K562 (cell line): ENCODE measurements at regions not wholly inside any gene's neighbourhood (a gene's known extent, or its start where the extent isn't known, plus 50 kb on each side); places are given as distances from the start of the nearest gene placed in this dataset.

ENCODE experiments used
- ATAC-seq: fragments of 200-7000 bp; cut with Tn5 transposase; 3 replicates; pipeline ENCODE4 v1.9.1; 2020; ENCODE audit warnings: moderate library complexity
- BruUV-seq: library from RNA; stranded (reverse); fragments of 400-500 nt; replicated peaks from 2 replicates; lab custom pipeline; 2021; lab: Mats Ljungman, UMichigan
- CTCF ChIA-PET: fragments of 300-600 bp; formaldehyde crosslinking; extraction: SDS; loops from one replicate; lab custom pipeline; 2021; ENCODE audit warnings: low intra/inter-chr PET ratio; lab: Yijun Ruan, JAX
- POLR2A ChIA-PET: fragments of 300-600, 350-650 bp; sonication (Branson Sonifier 250); formaldehyde crosslinking; extraction: SDS; loops from one replicate; lab custom pipeline; 2021; ENCODE audit warnings: antibody characterized with exemption, inconsistent platforms; lab: Yijun Ruan, JAX
- DNase-seq, 4 experiments: peaks; one replicate each; pipeline versions ENCODE4 v3.0.0 to v3.0.0-alpha.2; 2011 to 2018; ENCODE audit warnings: low spot score in 3 of 4, mixed read lengths in 3 of 4; ENCODE audit errors: extremely low read depth in 1 of 4
- FAIRE-seq: peaks from 2 replicates; lab custom pipeline; 2011; peaks lifted over from hg19 to GRCh38; lab: Jason Lieb, UNC
- H2AFZ ChIP-seq: 2 replicates; pipeline ENCODE4 v1.6.0; 2011; ENCODE audit warnings: low read depth, low read length, control low read depth, inconsistent platforms
- H3K27ac ChIP-seq: fragments of 200-600 bp; 3 replicates; pipeline ENCODE4 v1.8.0; 2011; ENCODE audit warnings: low read depth, mild to moderate bottlenecking, control low read depth, inconsistent platforms, low read length, moderate library complexity, mixed read lengths; ENCODE audit errors: extremely low read depth
- H3K27me3 ChIP-seq, 2 experiments: fragments of 300-600 bp in 1 of 2; 2 replicates in 1 of 2; 3 replicates in 1 of 2; pipeline versions ENCODE4 v1.6.0 to v1.8.0; 2011; ENCODE audit warnings: inconsistent platforms in 2 of 2, low read length in 2 of 2, mild to moderate bottlenecking in 1 of 2, mixed read lengths in 1 of 2, moderate library complexity in 1 of 2; ENCODE audit not compliant: control insufficient read depth in 2 of 2, insufficient read depth in 2 of 2
- H3K36me3 ChIP-seq: fragments of 300-600 bp; 3 replicates; pipeline ENCODE4 v1.8.0; 2011; ENCODE audit warnings: mild to moderate bottlenecking, low read length, inconsistent platforms; ENCODE audit not compliant: control insufficient read depth, insufficient read depth
- H3K4me1 ChIP-seq, 2 experiments: fragments of 200-600 bp in 1 of 2; replicated peaks in 1 of 2; 2 replicates in 1 of 2; 3 replicates in 1 of 2; pipeline versions ENCODE4 v1.5.1 to v1.8.0; 2011; ENCODE audit warnings: inconsistent platforms in 2 of 2, low read length in 2 of 2, mild to moderate bottlenecking in 1 of 2, mixed read lengths in 1 of 2, moderate library complexity in 1 of 2; ENCODE audit not compliant: control insufficient read depth in 2 of 2, insufficient read depth in 2 of 2
- H3K4me2 ChIP-seq: 2 replicates; pipeline ENCODE4 v1.6.1; 2011; ENCODE audit warnings: low read length, control low read depth, inconsistent platforms, mixed read lengths; ENCODE audit not compliant: insufficient read depth
- H3K4me3 ChIP-seq: fragments of 200-600 bp; sonication (generic), shearing (Covaris generic); 2 replicates; pipeline ENCODE4 v1.5.1; 2016; ENCODE audit warnings: control low read depth, inconsistent platforms
- H3K79me2 ChIP-seq: fragments of 200-600 bp; 3 replicates; pipeline ENCODE4 v1.8.0; 2011; ENCODE audit warnings: low read length, inconsistent platforms; ENCODE audit not compliant: control insufficient read depth, insufficient read depth
- H3K9ac ChIP-seq, 2 experiments: 2 replicates each; pipeline versions ENCODE4 v1.6.0 to v1.6.1; 2011; ENCODE audit warnings: low read depth in 2 of 2, low read length in 2 of 2, control low read depth in 1 of 2, inconsistent platforms in 1 of 2, mild to moderate bottlenecking in 1 of 2, mixed read lengths in 1 of 2; ENCODE audit not compliant: insufficient read depth in 1 of 2
- H3K9me1 ChIP-seq: one replicate; pipeline ENCODE4 v1.6.0; 2011; ENCODE audit warnings: inconsistent platforms, mild to moderate bottlenecking, low read length, moderate library complexity; ENCODE audit not compliant: control insufficient read depth, insufficient read depth
- H3K9me3 ChIP-seq: replicated peaks from 2 replicates; pipeline ENCODE4 v1.5.1; 2011; ENCODE audit warnings: low read depth, low read length, inconsistent platforms; ENCODE audit not compliant: control insufficient read depth, insufficient read depth
- H4K20me1 ChIP-seq: replicated peaks from 2 replicates; pipeline ENCODE4 v1.6.1; 2011; ENCODE audit warnings: low read length, inconsistent platforms, mixed read lengths; ENCODE audit not compliant: control insufficient read depth, insufficient read depth
- BCOR ChIP-seq: fragments of 450-650 bp; IDR thresholded peaks from 2 replicates; pipeline ENCODE4 v1.6.1; 2016
- CREB1 ChIP-seq, 2 experiments: sonication (generic) in 1 of 2; formaldehyde crosslinking in 1 of 2; IDR thresholded peaks; 2 replicates each; pipeline versions ENCODE4 v1.6.1 to v1.8.0; 2012 to 2022; ENCODE audit warnings: inconsistent platforms in 1 of 2, mild to moderate bottlenecking in 1 of 2, missing genetic modification reagents in 1 of 2, moderate library complexity in 1 of 2
- CSDE1 ChIP-seq, 2 experiments: fragments of 450-650 bp; IDR thresholded peaks; 2 replicates each; pipeline ENCODE4 v1.6.1; 2016; ENCODE audit warnings: mild to moderate bottlenecking in 1 of 2
- ELF2 ChIP-seq: fragments of 250-450 bp; sonication (Bioruptor Pico); IDR thresholded peaks from 2 replicates; pipeline ENCODE4 v1.5.0; 2021; ENCODE audit warnings: mild to moderate bottlenecking
- FUS ChIP-seq: fragments of 200-400 bp; formaldehyde crosslinking; optimal IDR thresholded peaks from 2 replicates; pipeline ENCODE3; 2017; ENCODE audit warnings: low read depth, low read length
- KAT2B ChIP-seq: IDR thresholded peaks from one replicate; pipeline ENCODE4 v1.6.1; 2012; ENCODE audit warnings: low read depth, mild to moderate bottlenecking, control low read depth, inconsistent platforms, low read length, moderate library complexity
- MEF2D ChIP-seq: conservative IDR thresholded peaks from 2 replicates; pipeline ENCODE4 v1.6.1; 2016; ENCODE audit warnings: low read depth, missing genetic modification characterization, missing compliant biosample characterization
- RBM14 ChIP-seq: fragments of 200-400 bp; formaldehyde crosslinking; IDR thresholded peaks from 2 replicates; pipeline ENCODE4 v1.6.1; 2018; ENCODE audit warnings: low read depth, mild to moderate bottlenecking, low read length, moderate library complexity, borderline replicate concordance; ENCODE audit not compliant: insufficient read depth
- SIRT6 ChIP-seq: IDR thresholded peaks from one replicate; pipeline ENCODE4 v1.6.1; 2012; ENCODE audit warnings: low read depth, mild to moderate bottlenecking, control low read depth, inconsistent platforms, low read length, moderate library complexity
- TGIF2 ChIP-seq: sonication (generic); formaldehyde crosslinking; IDR thresholded peaks from 2 replicates; pipeline ENCODE4 v1.8.1; 2022; ENCODE audit warnings: mild to moderate bottlenecking, missing genetic modification reagents, moderate library complexity
- ZKSCAN1 ChIP-seq: fragments of 150-350 bp; IDR thresholded peaks from 2 replicates; pipeline ENCODE4 v1.6.1; 2016; ENCODE audit warnings: low read depth, low read length
- ZNF121 ChIP-seq: sonication (generic); formaldehyde crosslinking; conservative IDR thresholded peaks from 2 replicates; pipeline ENCODE4 v1.8.0; 2022; ENCODE audit warnings: missing genetic modification reagents
- WGBS: fragments of 100-300 bp; shearing (Covaris generic); methylation state at CpG from one replicate; pipeline ENCODE4 v1.1.6; 2016; ENCODE audit warnings: low coverage, mixed read lengths; ENCODE audit not compliant: insufficient coverage; ENCODE audit errors: missing lambda C conversion rate; 5-methylcytosine and 5-hydroxymethylcytosine counted together
- in situ Hi-C: fragments of 300-500 bp; cut with MboI; formaldehyde crosslinking; loops from 4 replicates; pipeline ENCODE4 v1.15.0; 2018; ENCODE audit warnings: inconsistent platforms, mixed read lengths
- intact Hi-C: fragments of 100-400 bp; cut with micrococcal nuclease; formaldehyde crosslinking; loops from 2 replicates; pipeline ENCODE4 v1.14.2; 2022
- TF ChIP-seq, protein P1 (sequence below): fragments of 250-450 bp; sonication (Bioruptor Pico); IDR thresholded peaks from 2 replicates; pipeline ENCODE4 v1.8.0; 2022; ENCODE audit warnings: moderate library complexity, mild to moderate bottlenecking, inconsistent platforms
- TF ChIP-seq, protein P2 (sequence below): IDR thresholded peaks from 2 replicates; pipeline ENCODE4 v1.6.1; 2011; ENCODE audit warnings: borderline replicate concordance, low read depth, mild to moderate bottlenecking, moderate library complexity, low read length; ENCODE audit not compliant: insufficient read depth, poor library complexity, severe bottlenecking
- TF ChIP-seq, protein P3 (sequence below): IDR thresholded peaks from 2 replicates; pipeline ENCODE4 v1.6.1; 2011; ENCODE audit not compliant: insufficient read length; ENCODE audit errors: extremely low read depth
- TF ChIP-seq, protein P4 (sequence below): fragments of 250-450 bp; sonication (Bioruptor Pico); IDR thresholded peaks from 2 replicates; pipeline ENCODE4 v1.4.0; 2020; ENCODE audit warnings: mild to moderate bottlenecking, moderate library complexity

DNA sequence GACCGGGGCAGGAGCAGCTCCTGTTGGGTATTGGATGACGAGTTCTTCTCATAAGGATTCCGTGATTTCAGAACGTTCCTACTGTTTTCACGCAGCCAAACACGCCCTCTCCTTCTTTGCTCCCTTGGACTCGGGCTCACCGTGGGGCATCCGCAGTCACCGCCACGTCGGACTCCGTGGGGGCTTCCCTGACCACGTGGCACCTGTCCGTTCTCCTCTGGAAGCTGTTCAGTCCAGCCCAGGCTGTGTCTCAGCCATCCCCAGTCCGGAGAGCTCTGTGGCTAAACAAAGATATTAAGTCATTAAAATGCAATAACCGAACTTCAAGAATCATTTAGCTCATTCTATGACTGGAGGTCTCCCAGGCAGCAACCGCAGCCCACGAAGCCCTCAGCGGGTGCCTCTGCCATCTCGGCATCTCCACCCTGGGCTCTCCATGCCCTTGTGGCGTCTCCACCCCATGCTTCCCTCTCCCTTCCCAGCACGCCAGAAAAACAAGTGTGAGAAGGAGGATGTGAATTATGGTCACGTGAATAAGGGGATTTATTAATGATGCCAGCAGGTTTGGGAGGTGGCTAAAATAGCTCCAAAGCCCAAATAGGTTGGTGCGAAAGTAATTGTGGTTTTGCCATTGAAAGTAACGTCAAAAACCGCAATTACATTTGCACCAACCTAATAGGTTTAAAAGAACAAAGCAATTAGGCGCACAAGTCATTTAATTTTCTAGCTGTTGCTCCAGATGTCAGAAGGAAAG is 224.6 kb upstream of the PPP2R2D start (continued):
- TF ChIP-seq, protein P1, sequence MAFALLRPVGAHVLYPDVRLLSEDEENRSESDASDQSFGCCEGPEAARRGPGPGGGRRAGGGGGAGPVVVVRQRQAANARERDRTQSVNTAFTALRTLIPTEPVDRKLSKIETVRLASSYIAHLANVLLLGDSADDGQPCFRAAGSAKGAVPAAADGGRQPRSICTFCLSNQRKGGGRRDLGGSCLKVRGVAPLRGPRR (CRISPR knock-in tag), result no peak
- no peak for TF ChIP-seq KAT2B
- TF ChIP-seq, protein P2, sequence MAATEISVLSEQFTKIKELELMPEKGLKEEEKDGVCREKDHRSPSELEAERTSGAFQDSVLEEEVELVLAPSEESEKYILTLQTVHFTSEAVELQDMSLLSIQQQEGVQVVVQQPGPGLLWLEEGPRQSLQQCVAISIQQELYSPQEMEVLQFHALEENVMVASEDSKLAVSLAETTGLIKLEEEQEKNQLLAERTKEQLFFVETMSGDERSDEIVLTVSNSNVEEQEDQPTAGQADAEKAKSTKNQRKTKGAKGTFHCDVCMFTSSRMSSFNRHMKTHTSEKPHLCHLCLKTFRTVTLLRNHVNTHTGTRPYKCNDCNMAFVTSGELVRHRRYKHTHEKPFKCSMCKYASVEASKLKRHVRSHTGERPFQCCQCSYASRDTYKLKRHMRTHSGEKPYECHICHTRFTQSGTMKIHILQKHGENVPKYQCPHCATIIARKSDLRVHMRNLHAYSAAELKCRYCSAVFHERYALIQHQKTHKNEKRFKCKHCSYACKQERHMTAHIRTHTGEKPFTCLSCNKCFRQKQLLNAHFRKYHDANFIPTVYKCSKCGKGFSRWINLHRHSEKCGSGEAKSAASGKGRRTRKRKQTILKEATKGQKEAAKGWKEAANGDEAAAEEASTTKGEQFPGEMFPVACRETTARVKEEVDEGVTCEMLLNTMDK, result no peak
- no peak for TF ChIP-seq RBM14
- TF ChIP-seq ELF2, result no peak
- no peak for TF ChIP-seq BCOR

DNA sequence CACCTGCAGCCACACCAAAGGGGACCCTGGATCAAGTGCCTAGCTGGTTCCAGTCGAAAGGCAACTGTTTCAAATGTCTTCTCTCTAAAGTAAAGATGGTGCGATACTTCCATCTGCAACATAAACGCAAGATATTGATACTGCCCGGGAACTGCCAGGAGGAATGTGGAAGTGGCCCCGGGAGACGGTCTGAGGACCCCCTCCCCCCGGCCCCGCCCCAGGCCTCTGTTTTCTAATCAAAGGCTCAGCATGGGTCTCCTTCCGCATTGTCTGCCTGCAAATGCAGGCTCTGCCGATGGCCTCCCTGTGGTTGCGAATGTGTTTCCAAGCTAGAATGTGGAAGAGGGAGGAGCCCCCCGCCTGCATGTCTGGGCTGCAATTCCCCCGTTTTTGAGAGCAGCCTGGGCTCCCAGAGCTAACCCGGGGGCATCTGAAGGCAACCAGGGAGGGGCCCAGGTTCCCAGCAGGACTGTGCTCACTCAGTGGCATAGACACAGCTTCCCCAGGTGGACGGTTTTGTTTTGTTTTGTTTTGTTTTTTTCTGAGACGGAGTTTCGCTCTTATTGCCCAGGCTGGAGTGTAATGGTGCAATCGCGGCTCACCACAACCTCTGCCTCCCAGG is 223.9 kb upstream of the PPP2R2D start:
- ChIA-PET POLR2A (no interaction called here), CTCF (no interaction called here)
- H3K27me3 ChIP-seq, result peaks cover 2 to 28% of the 10 kb centered on the region in 2 experiments; a peak in 2 of 5 replicates
- no peaks in the 10 kb centered on the region for H3K9me1 ChIP-seq
- intact Hi-C loops (no loop called here), in situ Hi-C loops (no loop called here)
- no peak overlapping the region for H3K4me3 ChIP-seq
- H3K9me3 ChIP-seq, result no peaks in the 10 kb centered on the region
- no TSS peak for BruUV-seq
- FAIRE-seq (no peak), DNase-seq (no peak), ATAC-seq (no peak)
- no peak overlapping the region for H3K27ac ChIP-seq
- H2AFZ ChIP-seq, result no peak overlapping the region
- no peaks in the 10 kb centered on the region for H3K4me1 ChIP-seq
- no peaks in the 10 kb centered on the region for H3K36me3 ChIP-seq
- no peak overlapping the region for H3K9ac ChIP-seq
- no peaks in the 10 kb centered on the region for H4K20me1 ChIP-seq
- WGBS, result 19% methylated on average over 12 of the region's 19 CpGs
- H3K4me2 ChIP-seq, result no peak overlapping the region
- no peaks in the 10 kb centered on the region for H3K79me2 ChIP-seq
- TF ChIP-seq FUS (no peak), RBM14 (no peak), CSDE1 (IDR thresholded peaks at IDR 0.05) (no peak), SIRT6 (no peak), MEF2D (tag) (no peak), CREB1 (IDR thresholded peaks at IDR 0.05) (no peak), CREB1 (CRISPR knock-in tag; IDR thresholded peaks at IDR 0.05) (no peak), ZKSCAN1 (no peak), ZNF121 (CRISPR knock-in tag) (no peak), TGIF2 (CRISPR knock-in tag) (no peak)
- TF ChIP-seq, protein P3, sequence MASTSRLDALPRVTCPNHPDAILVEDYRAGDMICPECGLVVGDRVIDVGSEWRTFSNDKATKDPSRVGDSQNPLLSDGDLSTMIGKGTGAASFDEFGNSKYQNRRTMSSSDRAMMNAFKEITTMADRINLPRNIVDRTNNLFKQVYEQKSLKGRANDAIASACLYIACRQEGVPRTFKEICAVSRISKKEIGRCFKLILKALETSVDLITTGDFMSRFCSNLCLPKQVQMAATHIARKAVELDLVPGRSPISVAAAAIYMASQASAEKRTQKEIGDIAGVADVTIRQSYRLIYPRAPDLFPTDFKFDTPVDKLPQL, result no peak
- TF ChIP-seq, protein P4, sequence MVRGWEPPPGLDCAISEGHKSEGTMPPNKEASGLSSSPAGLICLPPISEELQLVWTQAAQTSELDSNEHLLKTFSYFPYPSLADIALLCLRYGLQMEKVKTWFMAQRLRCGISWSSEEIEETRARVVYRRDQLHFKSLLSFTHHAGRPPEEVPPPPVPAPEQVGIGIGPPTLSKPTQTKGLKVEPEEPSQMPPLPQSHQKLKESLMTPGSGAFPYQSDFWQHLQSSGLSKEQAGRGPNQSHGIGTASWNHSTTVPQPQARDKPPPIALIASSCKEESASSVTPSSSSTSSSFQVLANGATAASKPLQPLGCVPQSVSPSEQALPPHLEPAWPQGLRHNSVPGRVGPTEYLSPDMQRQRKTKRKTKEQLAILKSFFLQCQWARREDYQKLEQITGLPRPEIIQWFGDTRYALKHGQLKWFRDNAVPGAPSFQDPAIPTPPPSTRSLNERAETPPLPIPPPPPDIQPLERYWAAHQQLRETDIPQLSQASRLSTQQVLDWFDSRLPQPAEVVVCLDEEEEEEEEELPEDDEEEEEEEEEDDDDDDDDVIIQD (CRISPR knock-in tag), result no peak
